Upper lobe of left lung (tissue), 4 donors: ENCODE measurements at regions not wholly inside any gene's neighbourhood (a gene's known extent, or its start where the extent isn't known, plus 50 kb on each side); places are given as distances from the start of the nearest gene placed in this dataset.

ENCODE experiments used
- CTCF ChIP-seq, 6 experiments: fragments of 450-650 bp in 4 of 6; fragments of 200-600 bp in 2 of 6; sonication (generic) in 2 of 6; IDR thresholded peaks; one replicate each; pipeline ENCODE4 v1.5.1; 2016 to 2019; ENCODE audit warnings: antibody characterized with exemption in 6 of 6
- EP300 ChIP-seq, 4 donors: sonication (generic); formaldehyde crosslinking; IDR thresholded peaks; one replicate each; pipeline ENCODE4 v1.5.1; 2017; ENCODE audit warnings: antibody characterized with exemption in 4 of 4, control low read depth in 2 of 4

GRCh38 chr15:70426096-70426821 lies 328.5 kb upstream of the TLE3 start:
- TF ChIP-seq EP300 (IDR thresholded peaks at IDR 0.05) (no peak), CTCF (IDR thresholded peaks at IDR 0.05) (no peak)
